ENCODE measurements at regions not wholly inside any gene's neighbourhood (a gene's known extent, or its start where the extent isn't known, plus 50 kb on each side); places are given as distances from the start of the nearest gene placed in this dataset.

DNA sequence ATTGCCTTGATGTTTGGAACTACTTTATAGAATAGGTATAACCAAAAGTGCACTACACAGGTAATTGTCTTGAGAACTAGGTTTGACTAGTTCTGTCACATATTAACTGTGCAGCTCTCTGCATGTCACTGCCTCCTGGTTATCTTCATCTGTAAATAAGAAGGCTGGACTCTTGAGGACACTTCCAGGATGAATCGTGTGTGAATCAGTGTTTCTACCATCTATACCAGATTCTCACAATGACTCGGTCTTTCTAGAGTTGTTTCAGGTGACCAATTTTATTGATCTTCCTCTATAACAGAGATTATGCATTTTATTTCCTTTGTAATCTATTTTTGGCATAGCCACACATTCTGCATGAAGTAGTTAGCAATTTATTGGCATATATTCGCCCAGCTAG is 1181.0 kb upstream of the TENM4 start:
- TF ChIP-seq, protein P1, sequence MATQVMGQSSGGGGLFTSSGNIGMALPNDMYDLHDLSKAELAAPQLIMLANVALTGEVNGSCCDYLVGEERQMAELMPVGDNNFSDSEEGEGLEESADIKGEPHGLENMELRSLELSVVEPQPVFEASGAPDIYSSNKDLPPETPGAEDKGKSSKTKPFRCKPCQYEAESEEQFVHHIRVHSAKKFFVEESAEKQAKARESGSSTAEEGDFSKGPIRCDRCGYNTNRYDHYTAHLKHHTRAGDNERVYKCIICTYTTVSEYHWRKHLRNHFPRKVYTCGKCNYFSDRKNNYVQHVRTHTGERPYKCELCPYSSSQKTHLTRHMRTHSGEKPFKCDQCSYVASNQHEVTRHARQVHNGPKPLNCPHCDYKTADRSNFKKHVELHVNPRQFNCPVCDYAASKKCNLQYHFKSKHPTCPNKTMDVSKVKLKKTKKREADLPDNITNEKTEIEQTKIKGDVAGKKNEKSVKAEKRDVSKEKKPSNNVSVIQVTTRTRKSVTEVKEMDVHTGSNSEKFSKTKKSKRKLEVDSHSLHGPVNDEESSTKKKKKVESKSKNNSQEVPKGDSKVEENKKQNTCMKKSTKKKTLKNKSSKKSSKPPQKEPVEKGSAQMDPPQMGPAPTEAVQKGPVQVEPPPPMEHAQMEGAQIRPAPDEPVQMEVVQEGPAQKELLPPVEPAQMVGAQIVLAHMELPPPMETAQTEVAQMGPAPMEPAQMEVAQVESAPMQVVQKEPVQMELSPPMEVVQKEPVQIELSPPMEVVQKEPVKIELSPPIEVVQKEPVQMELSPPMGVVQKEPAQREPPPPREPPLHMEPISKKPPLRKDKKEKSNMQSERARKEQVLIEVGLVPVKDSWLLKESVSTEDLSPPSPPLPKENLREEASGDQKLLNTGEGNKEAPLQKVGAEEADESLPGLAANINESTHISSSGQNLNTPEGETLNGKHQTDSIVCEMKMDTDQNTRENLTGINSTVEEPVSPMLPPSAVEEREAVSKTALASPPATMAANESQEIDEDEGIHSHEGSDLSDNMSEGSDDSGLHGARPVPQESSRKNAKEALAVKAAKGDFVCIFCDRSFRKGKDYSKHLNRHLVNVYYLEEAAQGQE (IDR thresholded peaks at IDR 0.05; ENCODE audit: low read depth) = no peak
- TF ChIP-seq, protein P2, sequence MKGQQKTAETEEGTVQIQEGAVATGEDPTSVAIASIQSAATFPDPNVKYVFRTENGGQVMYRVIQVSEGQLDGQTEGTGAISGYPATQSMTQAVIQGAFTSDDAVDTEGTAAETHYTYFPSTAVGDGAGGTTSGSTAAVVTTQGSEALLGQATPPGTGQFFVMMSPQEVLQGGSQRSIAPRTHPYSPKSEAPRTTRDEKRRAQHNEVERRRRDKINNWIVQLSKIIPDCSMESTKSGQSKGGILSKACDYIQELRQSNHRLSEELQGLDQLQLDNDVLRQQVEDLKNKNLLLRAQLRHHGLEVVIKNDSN (IDR thresholded peaks at IDR 0.05) = no peak

Measured in Ishikawa (cell line).